Fibroblast of pulmonary artery (primary cell): ENCODE measurements at regions not wholly inside any gene's neighbourhood (a gene's known extent, or its start where the extent isn't known, plus 50 kb on each side); places are given as distances from the start of the nearest gene placed in this dataset.
"Not testable (repeated sequence)": the region's sequence is repeated elsewhere in the genome, so short reads cannot be mapped to it uniquely, and the experiment has no call there.

Experiments
- DNase-seq: peaks from one replicate; pipeline ENCODE4 v3.0.0-alpha.2; 2010; ENCODE audit warnings: low read depth
- H3K4me3 ChIP-seq: replicated peaks from 2 replicates; pipeline ENCODE4 v1.5.1; 2011; ENCODE audit warnings: low read depth, mild to moderate bottlenecking, control low read depth, low read length, moderate library complexity
- TF ChIP-seq, protein P1 (sequence below): IDR thresholded peaks from 2 replicates; pipeline ENCODE4 v1.5.1; 2011; ENCODE audit warnings: mild to moderate bottlenecking, control low read depth, low read length, inconsistent platforms; ENCODE audit errors: missing control alignments

DNA sequence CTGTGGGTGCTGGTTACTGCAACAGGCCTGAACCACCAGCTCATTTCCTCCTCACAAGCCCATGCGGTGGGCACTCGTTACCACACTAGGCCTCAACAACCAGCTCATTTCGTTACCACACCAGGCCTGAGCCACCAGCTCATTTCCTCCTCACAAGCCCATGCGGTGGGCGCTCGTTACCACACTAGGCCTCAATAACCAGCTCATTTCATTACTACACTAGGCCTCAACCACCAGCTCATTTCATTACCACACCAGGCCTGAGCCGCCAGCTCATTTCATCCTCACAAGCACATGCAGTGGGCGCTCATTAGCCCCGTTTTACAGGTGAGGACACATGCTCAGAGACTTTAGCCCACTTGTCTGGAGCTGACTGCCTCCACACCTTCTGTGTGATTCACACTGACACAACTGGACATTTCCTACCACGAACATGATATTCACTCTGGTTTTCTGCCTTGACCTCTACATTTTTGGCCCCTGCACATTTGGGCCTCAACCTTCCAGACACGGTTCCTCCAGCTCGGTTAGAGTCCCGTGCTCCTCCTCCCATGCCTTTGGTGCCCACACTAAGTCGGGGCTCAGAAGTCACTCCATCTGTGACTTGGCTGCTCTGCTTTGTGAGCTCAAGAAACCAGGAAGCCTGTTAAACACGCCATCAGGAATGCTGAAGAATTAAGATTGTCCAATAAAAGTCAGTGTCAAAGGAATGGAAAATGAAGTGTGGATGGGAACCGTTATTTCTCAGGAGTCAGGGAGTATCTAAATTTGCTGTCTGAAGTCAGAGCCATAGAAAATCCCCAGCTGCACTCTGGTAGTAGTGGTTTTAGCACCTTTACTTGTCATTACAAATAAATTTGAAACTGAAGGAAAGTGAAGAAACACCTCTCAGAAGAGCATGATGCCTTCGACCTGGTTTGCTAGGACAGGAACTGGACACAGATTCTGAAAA, 55.8 kb upstream of the LANCL2 start:
- no peak for DNase-seq
- TF ChIP-seq, protein P1, sequence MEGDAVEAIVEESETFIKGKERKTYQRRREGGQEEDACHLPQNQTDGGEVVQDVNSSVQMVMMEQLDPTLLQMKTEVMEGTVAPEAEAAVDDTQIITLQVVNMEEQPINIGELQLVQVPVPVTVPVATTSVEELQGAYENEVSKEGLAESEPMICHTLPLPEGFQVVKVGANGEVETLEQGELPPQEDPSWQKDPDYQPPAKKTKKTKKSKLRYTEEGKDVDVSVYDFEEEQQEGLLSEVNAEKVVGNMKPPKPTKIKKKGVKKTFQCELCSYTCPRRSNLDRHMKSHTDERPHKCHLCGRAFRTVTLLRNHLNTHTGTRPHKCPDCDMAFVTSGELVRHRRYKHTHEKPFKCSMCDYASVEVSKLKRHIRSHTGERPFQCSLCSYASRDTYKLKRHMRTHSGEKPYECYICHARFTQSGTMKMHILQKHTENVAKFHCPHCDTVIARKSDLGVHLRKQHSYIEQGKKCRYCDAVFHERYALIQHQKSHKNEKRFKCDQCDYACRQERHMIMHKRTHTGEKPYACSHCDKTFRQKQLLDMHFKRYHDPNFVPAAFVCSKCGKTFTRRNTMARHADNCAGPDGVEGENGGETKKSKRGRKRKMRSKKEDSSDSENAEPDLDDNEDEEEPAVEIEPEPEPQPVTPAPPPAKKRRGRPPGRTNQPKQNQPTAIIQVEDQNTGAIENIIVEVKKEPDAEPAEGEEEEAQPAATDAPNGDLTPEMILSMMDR, result no peak
- H3K4me3 ChIP-seq, result no peak overlapping the region

DNA sequence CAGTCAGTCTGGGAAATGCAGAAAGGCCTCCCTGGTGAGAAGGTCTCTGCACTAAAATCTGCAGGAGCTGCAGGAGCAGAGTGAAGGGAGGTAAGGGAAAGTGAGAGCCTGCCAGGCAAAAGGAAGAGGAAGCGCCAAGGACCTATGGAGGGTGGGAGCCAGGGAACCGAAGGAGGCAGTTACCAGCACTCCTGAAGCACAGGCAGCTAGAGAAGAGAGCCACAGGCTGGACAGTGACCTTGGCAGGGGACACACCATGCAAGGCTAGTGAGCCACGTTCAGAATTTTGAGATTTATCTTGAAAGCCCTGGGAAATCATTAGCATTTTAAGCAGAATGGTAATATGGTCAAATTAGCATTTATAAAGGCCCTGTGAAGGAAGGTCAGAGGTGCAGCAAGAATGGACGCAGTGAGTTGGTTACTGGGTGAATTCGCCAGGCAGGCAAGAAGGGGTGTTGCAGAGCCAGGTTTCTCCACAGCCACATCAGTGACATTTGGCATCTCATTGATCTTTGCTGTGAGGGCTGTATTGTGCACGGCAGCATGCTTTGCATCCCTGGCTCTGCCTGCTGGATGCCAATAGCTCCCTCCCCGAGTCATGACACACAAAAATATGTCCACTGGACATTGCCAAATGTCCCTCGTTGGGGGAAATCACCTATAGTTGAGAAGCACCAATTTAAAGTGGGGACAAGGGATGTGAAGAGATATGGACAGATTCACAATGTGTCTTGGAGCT, 54.7 kb upstream of the LANCL2 start:
- no peak overlapping the region for H3K4me3 ChIP-seq
- DNase-seq, result no peak
- TF ChIP-seq, protein P1, result no peak

DNA sequence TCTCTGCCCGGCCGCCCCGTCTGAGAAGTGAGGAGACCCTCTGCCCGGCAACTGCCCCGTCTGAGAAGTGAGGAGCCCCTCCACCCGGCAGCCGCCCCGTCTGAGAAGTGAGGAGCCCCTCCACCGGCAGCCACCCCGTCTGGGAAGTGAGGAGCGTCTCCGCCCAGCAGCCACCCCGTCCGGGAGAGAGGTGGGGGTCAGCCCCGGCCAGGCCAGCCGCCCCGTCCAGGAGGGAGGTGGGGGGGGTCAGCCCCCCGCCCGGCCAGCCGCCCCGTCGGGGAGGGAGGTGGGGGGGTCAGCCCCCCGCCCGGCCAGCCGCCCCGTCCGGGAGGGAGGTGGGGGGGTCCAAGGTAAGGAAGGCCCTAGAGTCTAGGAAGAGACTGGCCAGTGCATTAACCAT, 53.2 kb upstream of the LANCL2 start:
- H3K4me3 ChIP-seq, DNase-seq: not testable (repeated sequence)

DNA sequence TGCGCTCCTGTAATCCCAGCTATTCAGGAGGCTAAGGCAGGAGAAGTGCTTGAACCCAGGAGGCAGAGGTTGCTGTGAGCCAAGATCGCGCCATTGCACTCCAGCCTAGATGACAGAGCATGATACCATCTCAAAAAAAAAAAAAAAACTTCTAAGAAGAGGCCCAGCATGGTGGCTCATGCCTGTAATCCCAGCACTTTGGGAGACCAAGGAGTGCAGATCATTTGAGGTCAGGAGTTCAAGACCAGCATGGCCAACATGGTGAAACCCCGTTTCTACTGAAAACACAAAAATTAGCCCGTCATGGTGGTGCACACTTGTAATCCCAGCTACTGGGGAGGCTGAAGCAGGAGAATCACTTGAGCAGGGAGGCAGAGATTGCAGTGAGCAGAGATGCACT, 51.5 kb upstream of the LANCL2 start:
- DNase-seq, H3K4me3 ChIP-seq: not testable (repeated sequence)

DNA sequence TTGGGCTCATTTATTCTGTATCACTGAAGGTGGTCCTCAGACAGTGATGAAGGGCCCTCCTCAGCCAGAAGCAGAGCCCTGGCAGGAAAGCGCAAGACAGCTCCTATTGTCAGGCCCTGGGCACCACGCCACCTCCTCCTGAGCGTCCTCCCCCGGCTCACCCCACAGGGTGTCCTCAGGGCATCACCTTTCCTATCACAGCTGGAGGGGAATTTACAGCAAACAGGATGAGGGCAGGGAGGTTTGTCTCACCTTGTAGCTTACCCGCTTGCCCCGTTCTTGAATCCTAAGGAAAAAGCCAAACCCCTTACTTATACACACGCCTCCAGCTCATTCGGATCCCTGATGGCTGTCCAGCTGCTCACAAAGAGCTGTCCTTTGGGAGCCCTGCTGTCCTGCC, 50.2 kb upstream of the LANCL2 start:
- TF ChIP-seq, protein P1, result no peak

More for the DNA sequence above, 50.2 kb upstream of the LANCL2 start:
- DNase-seq, result no peak
- H3K4me3 ChIP-seq, result no peak overlapping the region
